CD4-positive, alpha-beta T cell treated with Interleukin-17A for 1 hour (primary cell): ENCODE measurements at regions not wholly inside any gene's neighbourhood (a gene's known extent, or its start where the extent isn't known, plus 50 kb on each side); places are given as distances from the start of the nearest gene placed in this dataset.
"Not testable (repeated sequence)": the region's sequence is repeated elsewhere in the genome, so short reads cannot be mapped to it uniquely, and the experiment has no call there.

Experiments
- DNase-seq: peaks from one replicate; pipeline ENCODE4 v3.0.0-alpha.2; 2020

DNA sequence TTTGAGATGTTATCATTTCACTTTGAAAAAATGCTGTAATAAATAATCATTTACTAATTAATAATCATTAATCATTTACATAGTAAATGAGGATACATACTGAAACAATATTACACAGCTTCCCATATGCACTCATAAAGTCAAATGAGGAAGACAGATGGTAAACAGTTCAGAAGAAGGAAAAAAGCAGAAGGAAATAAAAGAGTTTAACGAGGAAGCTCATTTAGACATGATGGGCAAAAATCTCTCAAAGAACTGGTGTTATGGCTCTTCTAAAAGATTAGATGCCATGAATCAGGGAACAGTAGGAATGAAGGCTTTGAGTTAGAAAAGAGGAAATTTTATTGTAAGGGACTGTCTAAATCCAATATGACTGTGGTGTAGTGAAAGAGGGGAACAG, 347.6 kb downstream of the PTPRC start:
- no peak for DNase-seq

GRCh38 chr1:199002661-199003060, 363.8 kb downstream of the PTPRC start:
- DNase-seq: no peak

DNA sequence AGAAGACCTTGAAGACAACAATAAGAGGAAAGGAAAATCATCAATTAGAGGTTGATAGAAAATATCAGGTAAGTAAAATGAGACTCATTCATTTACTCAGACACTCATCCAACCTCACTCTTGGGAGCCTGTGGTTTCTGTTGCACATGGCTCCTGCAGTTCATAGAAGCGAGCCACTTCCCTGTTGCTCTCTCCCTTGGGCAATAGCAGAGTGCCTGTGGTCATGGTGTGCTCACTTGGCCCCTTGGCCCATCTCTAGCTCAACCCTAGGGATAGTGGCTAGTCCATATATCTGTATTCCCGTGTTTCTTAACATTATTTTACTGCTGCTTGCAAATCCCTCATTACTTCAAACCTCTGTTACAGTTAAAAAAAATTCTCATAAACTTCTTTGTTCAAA, 368.6 kb downstream of the PTPRC start:
- DNase-seq: no peak

GRCh38 chr1:199009447-199009846, 370.6 kb downstream of the PTPRC start:
- peak; percentile 7 for DNase-seq

DNA sequence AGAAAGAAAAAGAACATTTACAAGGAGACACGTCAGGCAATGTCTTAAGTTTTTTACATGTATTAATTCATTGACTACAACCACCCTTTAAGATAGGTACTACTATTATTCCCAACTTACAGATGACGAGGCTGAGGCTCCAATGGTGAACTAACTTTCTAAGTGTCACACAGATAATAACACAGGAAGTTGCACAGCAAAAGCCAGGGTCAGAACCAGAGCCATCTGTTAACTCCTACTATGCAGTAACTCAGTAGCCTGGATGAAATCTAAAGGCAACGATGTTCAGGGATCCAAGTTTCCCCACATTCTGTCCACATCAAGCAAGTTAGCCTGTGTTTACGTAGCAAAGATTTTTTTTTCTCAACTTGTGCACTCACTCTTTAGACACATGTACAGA, 371.7 kb downstream of the PTPRC start:
- peak; percentile 31 for DNase-seq

GRCh38 chr1:199010933-199011332, 372.1 kb downstream of the PTPRC start:
- no peak for DNase-seq

DNA sequence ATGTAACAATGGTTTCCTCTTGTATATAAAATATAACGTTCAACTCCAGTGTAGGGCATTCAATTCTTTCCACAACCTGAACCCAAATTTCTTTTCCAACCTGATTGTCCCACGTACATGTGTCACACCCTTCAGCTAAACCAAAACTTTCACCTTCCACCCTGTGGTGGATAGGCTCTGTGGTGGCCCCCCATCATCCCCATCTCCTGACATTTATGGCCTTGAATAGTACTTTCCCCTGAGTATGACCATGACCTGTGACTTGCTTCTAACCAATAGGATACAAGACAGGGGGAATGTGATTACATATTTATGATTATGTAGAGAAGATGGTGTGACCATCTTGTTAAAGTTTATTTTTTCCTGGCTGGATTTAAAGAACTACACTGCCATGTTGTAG, 377.0 kb downstream of the PTPRC start:
- DNase-seq: no peak

- no peak for DNase-seq
Measured at GRCh38 chr1:199018471-199019135, 379.8 kb downstream of the PTPRC start.

DNA sequence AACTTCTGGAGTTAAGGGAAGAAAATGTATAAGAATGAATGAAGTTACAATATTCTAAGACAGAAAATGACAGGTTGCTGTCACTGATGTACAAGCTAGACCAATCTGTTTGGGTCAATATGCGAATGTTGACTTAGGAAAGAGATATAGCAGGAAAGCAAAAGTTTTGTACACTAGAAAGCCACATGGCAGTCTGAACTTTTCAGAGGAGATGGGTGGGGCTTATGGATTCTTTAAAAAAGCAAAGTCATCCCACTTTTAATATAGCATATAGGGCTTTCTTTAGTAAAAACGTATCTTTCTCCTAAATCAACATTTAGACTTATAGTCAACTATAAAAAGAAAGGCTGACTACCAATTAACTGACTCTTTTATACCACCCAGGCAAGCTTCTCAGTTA, 381.2 kb downstream of the PTPRC start:
- DNase-seq: no peak

DNA sequence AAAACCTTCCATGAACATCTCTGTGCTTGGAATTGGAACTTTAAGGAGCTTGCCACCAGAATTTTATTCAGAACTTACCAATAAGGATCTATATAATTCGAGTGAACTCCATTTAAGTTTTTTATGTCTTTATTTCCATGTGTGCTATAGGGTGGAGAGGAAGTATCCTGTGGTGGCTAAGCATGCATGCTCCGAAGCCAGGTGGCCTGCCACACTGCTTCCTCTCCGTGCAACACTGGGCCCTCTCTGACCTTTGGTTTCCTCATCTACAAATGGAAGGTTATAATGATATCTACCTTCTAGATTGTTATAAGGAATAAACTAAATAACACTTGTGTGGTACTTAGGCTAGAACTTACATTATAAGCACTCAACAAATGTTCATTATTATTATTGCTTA, 382.1 kb downstream of the PTPRC start:
- no peak for DNase-seq

GRCh38 chr1:199029401-199029800, 390.6 kb downstream of the PTPRC start:
- no peak for DNase-seq

GRCh38 chr1:199029855-199030254, 391.0 kb downstream of the PTPRC start:
- DNase-seq: no peak

DNA sequence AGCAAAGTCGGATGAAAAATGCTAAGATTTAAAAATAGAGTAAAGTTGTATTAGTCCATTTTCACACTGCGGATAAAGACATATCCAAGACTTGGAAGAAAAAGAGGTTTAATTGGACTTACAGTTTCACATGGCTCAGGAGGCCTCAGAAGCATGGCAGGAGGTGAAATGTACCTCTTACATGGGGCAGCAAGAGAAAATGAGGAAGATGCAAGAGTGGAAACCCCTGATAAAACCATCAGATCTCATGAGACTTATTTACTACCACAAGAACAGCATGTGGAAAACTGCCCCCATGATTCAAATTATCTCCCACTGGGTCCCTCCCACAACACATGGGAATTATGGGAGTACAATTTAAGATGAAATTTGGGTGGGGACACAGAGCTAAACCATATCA, 391.7 kb downstream of the PTPRC start:
- not testable (repeated sequence) for DNase-seq

DNA sequence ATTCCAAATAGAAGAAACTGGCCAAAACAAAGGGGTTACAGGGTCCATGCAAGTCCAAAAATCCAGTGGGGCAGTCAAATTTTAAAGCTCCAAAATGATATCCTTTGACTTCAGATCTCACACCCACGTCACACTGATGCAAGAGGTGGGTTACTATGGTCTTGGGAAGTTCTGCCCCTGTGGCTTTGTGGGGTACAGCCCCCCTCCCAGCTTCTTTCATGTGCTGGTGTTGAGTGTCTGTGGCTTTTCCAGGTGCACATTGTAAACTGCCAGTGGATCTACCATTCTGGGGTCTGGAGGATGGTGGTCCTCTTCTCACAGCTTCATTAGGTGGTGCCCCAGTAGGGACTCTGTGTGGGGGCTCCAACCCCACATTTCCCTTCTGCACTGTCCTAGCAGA, 392.3 kb downstream of the PTPRC start:
- DNase-seq: not testable (repeated sequence)

DNA sequence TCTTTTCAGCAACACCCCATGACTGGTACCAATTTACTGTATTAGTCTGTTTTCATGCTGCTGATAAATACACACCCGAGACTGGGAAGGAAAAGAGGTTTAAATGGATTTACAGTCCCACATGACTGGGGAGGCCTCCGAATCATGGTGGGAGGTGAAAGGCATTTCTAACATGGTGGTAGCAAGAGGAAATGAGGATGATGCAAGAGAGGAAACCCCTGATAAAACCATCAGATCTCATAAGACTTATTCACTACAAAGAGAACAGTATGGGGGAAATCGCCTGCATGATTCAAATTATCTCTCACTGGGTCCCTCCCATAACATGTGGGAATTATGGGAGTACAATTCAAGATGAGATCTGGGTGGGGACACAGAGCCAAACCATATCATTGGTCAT, 393.6 kb downstream of the PTPRC start:
- not testable (repeated sequence) for DNase-seq

GRCh38 chr1:199033661-199034060, 394.8 kb downstream of the PTPRC start:
- DNase-seq: no peak

- no peak for DNase-seq
Measured at GRCh38 chr1:199038156-199038555, 399.3 kb downstream of the PTPRC start.

GRCh38 chr1:199040076-199040905, 401.5 kb downstream of the PTPRC start:
- peak; percentile 10 for DNase-seq

DNA sequence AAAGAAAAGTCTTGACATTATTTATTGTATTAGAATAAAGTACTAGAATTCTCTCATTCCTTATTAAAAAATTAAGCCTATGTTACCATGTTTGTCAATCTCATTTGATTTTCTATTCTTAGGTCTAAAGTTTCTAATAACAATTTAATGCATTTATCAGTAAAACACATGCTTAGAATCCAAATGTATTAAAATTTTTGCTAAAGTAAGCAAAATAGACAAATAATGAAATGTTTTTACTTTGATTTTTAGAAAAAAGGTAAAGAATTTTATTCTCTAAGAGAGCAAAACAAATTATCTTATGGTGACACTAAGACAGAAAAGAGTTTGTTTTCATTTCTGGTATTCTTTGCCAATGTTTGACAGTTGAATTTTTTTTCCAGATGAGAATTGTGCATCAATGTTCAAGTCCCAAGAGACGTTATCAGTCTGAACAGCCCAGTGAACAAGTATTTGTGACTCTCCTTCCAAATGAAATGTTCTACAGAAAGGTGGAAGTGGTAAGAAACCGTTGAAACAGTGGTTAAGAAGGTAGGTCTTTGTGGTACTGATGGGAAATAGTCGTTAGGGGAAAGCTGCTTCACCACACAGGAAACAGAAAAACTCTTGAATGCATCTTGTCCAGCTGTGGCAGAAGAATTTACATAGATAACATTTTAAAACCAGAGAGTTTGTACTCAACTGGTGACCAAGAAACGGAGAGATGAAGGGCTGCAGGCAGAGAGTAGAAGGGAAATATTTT, 402.5 kb downstream of the PTPRC start:
- DNase-seq: peak; percentile 55

- no peak for DNase-seq
Measured at GRCh38 chr1:199042193-199042592, 403.4 kb downstream of the PTPRC start.

DNA sequence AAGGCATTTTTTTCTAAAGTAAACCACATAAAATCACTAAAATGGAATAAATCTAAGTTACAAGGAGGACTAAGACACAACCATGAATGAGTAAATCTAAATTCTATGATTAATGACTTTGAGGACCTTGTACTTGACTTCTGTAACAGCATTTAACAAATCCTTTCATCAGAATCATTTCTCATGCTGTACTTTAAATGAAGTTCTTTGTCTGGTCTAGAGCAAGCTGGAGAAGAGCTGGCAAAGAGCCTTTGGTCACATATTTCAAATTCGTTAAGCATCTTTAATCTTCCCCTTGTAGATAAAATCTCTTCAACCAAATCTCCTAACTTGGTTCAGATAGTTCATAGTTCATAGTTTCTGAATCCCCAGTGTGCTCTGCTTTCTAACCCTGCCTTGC, 405.4 kb downstream of the PTPRC start:
- no peak for DNase-seq

- no peak for DNase-seq
Measured at GRCh38 chr1:199046618-199047017, 407.8 kb downstream of the PTPRC start.

DNA sequence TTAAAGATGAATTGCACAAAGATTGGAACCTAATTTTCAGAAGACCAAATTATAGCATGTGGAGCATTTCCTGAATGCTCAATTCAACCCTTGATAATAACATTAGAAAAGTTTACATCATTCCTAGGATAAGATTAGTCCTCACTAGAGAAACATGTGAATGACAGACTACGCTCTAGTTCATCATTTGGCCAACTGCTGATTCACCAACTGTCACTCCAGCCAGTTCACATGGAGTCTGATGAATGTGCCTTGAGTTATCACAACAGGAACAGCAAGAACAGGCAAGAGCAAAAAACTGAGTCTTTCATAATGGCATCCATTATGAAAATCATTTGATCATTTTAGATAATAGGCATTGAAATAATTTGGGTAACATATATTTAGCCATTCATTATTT, 415.9 kb downstream of the PTPRC start:
- DNase-seq: no peak

GRCh38 chr1:199057322-199057721, 418.5 kb downstream of the PTPRC start:
- DNase-seq: no peak
